T-helper 2 cell treated with Interferon-gamma antibody and Interleukin-4, amounts not matched to agents 5 μg/mL and 100 μg/mL, for 36 hours (primary cell): ENCODE measurements at regions not wholly inside any gene's neighbourhood (a gene's known extent, or its start where the extent isn't known, plus 50 kb on each side); places are given as distances from the start of the nearest gene placed in this dataset.
"Not testable (repeated sequence)": the region's sequence is repeated elsewhere in the genome, so short reads cannot be mapped to it uniquely, and the experiment has no call there.

Experiments used
- DNase-seq: peaks from one replicate; pipeline ENCODE4 v3.0.0; 2021; ENCODE audit warnings: low spot score
- H3K27ac Mint-ChIP-seq: one replicate; pipeline ENCODE4 v1.8.0; 2021; ENCODE audit warnings: mild to moderate bottlenecking, mixed read lengths
- H3K27me3 Mint-ChIP-seq: one replicate; pipeline ENCODE4 v1.8.0; 2021; ENCODE audit warnings: low read depth, mixed read lengths
- H3K36me3 Mint-ChIP-seq: one replicate; pipeline ENCODE4 v1.8.0; 2021; ENCODE audit warnings: low read depth, mixed read lengths
- H3K4me1 Mint-ChIP-seq: one replicate; pipeline ENCODE4 v1.8.0; 2021; ENCODE audit warnings: low read depth, mixed read lengths
- H3K4me3 Mint-ChIP-seq: one replicate; pipeline ENCODE4 v1.8.0; 2022; ENCODE audit warnings: mild to moderate bottlenecking, moderate library complexity, mixed read lengths
- H3K9me3 Mint-ChIP-seq: one replicate; pipeline ENCODE4 v1.8.0; 2021; ENCODE audit warnings: mixed read lengths

DNA sequence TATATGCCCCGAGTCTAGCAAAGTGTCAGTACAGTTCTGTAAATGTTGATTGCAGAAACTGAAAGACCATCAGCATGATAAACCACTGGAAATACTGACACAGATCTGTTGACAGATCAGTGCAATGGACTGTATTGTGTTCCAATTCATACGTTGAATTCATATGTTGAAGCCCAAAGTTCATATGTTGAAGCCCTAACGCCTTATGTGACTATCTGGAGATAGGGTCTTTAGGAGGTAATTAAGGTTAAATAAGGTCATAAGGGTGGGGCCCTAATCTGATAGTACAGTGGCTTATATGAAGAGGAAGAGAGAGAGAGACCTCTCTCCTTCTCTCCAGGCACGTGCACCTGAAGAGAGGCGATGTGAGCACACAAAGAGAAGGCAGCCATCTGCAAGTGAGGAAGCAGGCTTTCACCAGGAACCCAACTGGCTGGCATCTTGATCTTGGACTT lies 144.7 kb downstream of the MRPL39 start:
- H3K4me1 Mint-ChIP-seq: peaks cover 54% of the 10 kb centered on the region
- peak overlapping the region; percentile 40 for H3K4me3 Mint-ChIP-seq
- H3K36me3 Mint-ChIP-seq: peaks cover 6% of the 10 kb centered on the region
- H3K9me3 Mint-ChIP-seq: peaks cover 5% of the 10 kb centered on the region
- DNase-seq: peak; percentile 37
- H3K27ac Mint-ChIP-seq: peak overlapping the region; percentile 83
- no peaks in the 10 kb centered on the region for H3K27me3 Mint-ChIP-seq

GRCh38 chr21:25461725-25462124 lies 145.6 kb downstream of the MRPL39 start:
- H3K27ac Mint-ChIP-seq: no peak overlapping the region
- H3K9me3 Mint-ChIP-seq: no peaks in the 10 kb centered on the region
- no peak for DNase-seq
- no peaks in the 10 kb centered on the region for H3K27me3 Mint-ChIP-seq
- peaks cover 3% of the 10 kb centered on the region for H3K36me3 Mint-ChIP-seq
- no peak overlapping the region for H3K4me3 Mint-ChIP-seq
- H3K4me1 Mint-ChIP-seq: peaks cover 60% of the 10 kb centered on the region

DNA sequence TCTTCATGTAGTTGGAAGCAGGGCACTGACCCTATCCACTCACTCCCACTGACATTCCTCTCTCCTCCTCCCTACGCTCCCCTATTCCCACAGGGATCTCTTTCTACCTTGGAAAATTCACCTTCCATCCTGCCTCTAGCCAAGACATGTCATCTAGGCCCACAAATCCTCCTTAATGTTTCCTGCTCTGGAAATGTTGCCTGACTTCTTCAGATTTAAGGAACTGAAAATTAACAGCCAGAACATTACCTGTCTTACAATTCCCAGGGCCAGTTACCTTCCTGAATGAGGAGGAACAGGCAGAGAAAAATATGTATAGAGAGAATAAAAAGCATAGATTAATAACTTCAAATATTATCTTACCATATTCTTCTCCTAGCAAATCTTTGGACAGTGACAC lies 147.3 kb downstream of the MRPL39 start:
- Mint-ChIP-seq H3K9me3 (no peaks in the 10 kb centered on the region), H3K4me3 (peak overlapping the region; percentile 14), H3K4me1 (peaks cover 62% of the 10 kb centered on the region), H3K27ac (peak overlapping the region; percentile 82), H3K36me3 (peaks cover 3% of the 10 kb centered on the region), H3K27me3 (no peaks in the 10 kb centered on the region)
- DNase-seq: no peak

- H3K4me3 Mint-ChIP-seq: no peak overlapping the region
- peaks cover 55% of the 10 kb centered on the region for H3K4me1 Mint-ChIP-seq
- H3K27me3 Mint-ChIP-seq: no peaks in the 10 kb centered on the region
- no peak for DNase-seq
- peak overlapping the region; percentile 35 for H3K27ac Mint-ChIP-seq
- peaks cover 3% of the 10 kb centered on the region for H3K36me3 Mint-ChIP-seq
- H3K9me3 Mint-ChIP-seq: no peaks in the 10 kb centered on the region
These were observed 147.9 kb downstream of the MRPL39 start for GRCh38 chr21:25459365-25459764.

GRCh38 chr21:25458484-25458883 lies 148.8 kb downstream of the MRPL39 start:
- DNase-seq: no peak
- peak overlapping the region; percentile 53 for H3K27ac Mint-ChIP-seq
- H3K4me1 Mint-ChIP-seq: peaks cover 48% of the 10 kb centered on the region
- peaks cover 3% of the 10 kb centered on the region for H3K36me3 Mint-ChIP-seq
- no peaks in the 10 kb centered on the region for H3K9me3 Mint-ChIP-seq
- no peaks in the 10 kb centered on the region for H3K27me3 Mint-ChIP-seq
- H3K4me3 Mint-ChIP-seq: no peak overlapping the region

DNA sequence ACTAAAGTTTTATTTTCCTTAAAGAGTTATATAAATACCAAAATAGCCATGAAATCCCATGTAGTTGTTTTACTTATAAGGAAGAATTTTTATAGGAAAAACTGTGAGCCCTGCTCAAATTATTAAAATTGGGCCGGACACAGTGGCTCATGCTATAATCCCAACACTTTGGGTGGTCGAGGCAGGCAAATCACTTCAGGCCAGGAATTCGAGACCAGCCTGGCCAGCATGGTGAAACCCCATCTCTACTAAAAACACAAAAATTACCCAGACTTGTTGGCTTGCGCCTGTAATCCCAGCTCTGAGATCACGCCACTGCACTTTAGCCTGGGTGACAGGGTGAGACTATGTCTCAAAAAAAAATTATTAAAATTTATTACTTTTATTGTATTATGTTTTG lies 149.3 kb downstream of the MRPL39 start:
- H3K36me3 Mint-ChIP-seq: peaks cover 3% of the 10 kb centered on the region

GRCh38 chr21:25457411-25457810 lies 149.9 kb downstream of the MRPL39 start:
- DNase-seq: no peak
- no peaks in the 10 kb centered on the region for H3K9me3 Mint-ChIP-seq
- peak overlapping the region; percentile 85 for H3K4me3 Mint-ChIP-seq
- peak overlapping the region; percentile 95 for H3K27ac Mint-ChIP-seq
- peaks cover 3% of the 10 kb centered on the region for H3K36me3 Mint-ChIP-seq
- no peaks in the 10 kb centered on the region for H3K27me3 Mint-ChIP-seq
- H3K4me1 Mint-ChIP-seq: peaks cover 40% of the 10 kb centered on the region

More for the DNA sequence above, 149.3 kb downstream of the MRPL39 start:
- Mint-ChIP-seq H3K27ac (no peak overlapping the region), H3K9me3 (no peaks in the 10 kb centered on the region), H3K4me3 (no peak overlapping the region), H3K4me1 (peaks cover 44% of the 10 kb centered on the region), H3K27me3 (no peaks in the 10 kb centered on the region)
- DNase-seq: no peak

GRCh38 chr21:25456672-25457071 lies 150.6 kb downstream of the MRPL39 start:
- Mint-ChIP-seq H3K4me3 (peak overlapping the region; percentile 56), H3K27me3 (no peaks in the 10 kb centered on the region), H3K9me3 (no peaks in the 10 kb centered on the region), H3K27ac (peak overlapping the region; percentile 87), H3K4me1 (peaks cover 40% of the 10 kb centered on the region), H3K36me3 (peaks cover 3% of the 10 kb centered on the region)
- DNase-seq: peak; percentile 40

DNA sequence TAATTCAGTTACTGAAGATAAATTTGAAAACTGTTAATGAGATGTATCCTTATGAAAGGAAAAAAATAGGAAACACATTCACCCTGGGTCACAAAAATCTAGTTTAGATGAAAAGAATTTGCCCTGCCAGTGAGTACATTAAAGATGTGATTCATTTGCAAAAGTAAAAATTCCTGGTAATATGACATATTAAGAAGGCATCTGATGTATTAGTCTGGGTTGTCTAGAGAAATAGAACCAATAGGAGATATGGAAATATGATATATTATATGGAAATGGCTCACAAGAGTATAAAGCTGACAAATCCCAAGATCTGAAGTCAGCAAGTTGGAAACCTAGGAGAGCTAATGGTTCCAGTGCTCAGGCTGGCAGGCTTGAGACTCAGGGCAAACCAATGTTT lies 153.8 kb downstream of the MRPL39 start:
- no peak overlapping the region for H3K4me3 Mint-ChIP-seq
- H3K27me3 Mint-ChIP-seq: no peaks in the 10 kb centered on the region
- H3K4me1 Mint-ChIP-seq: peaks cover 22% of the 10 kb centered on the region
- no peak overlapping the region for H3K27ac Mint-ChIP-seq
- DNase-seq: no peak
- H3K9me3 Mint-ChIP-seq: peaks cover 15% of the 10 kb centered on the region
- peaks cover 3% of the 10 kb centered on the region for H3K36me3 Mint-ChIP-seq

DNA sequence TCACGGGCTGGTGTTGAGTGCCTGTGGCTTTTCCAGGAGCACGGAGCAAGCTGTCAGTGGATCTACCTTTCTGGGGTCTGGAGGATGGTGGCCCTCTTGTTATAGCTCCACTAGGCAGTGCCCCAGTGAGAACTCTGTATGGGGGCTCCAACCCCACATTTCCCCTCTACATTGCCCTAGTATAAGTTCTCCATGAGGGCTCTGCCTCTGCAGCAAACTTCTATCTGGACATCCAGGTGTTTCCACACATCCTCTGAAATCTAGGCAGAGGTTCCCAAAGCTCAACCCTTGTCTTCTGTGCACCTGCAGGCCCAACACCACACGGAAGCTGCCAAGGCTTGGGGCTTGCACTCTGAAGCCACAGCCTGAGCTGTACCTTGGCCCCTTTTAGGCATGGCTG lies 157.3 kb downstream of the MRPL39 start:
- no peak for DNase-seq
- no peaks in the 10 kb centered on the region for H3K27me3 Mint-ChIP-seq
- peaks cover 3% of the 10 kb centered on the region for H3K36me3 Mint-ChIP-seq
- peaks cover 6% of the 10 kb centered on the region for H3K4me1 Mint-ChIP-seq
- no peak overlapping the region for H3K4me3 Mint-ChIP-seq
- no peak overlapping the region for H3K27ac Mint-ChIP-seq
- peaks cover 19% of the 10 kb centered on the region for H3K9me3 Mint-ChIP-seq

DNA sequence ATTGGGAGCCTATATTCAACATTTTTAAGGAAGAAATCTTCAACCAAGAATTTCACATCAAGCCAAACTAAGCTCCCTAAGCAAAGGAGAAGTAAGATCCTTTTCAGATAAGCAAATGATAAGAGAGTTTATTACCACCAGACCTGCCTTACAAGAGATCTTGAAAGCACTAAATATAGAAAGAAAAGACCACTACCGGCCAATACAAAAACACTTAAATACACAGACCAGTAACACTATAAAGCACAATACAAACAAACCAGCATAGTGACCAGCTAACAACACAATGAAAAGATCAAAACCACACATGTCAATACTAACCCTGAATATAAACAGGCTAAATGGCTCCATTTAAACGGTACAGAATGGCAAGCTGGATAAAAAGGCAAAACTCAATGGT lies 165.4 kb downstream of the MRPL39 start:
- DNase-seq: no peak
- no peak overlapping the region for H3K27ac Mint-ChIP-seq

GRCh38 chr21:25437465-25437864 lies 169.8 kb downstream of the MRPL39 start:
- not testable (repeated sequence) for DNase-seq

More for the DNA sequence above, 165.4 kb downstream of the MRPL39 start:
- peaks cover 6% of the 10 kb centered on the region for H3K9me3 Mint-ChIP-seq
- H3K36me3 Mint-ChIP-seq: no peaks in the 10 kb centered on the region
- no peaks in the 10 kb centered on the region for H3K4me1 Mint-ChIP-seq
- no peaks in the 10 kb centered on the region for H3K27me3 Mint-ChIP-seq
- no peak overlapping the region for H3K4me3 Mint-ChIP-seq

DNA sequence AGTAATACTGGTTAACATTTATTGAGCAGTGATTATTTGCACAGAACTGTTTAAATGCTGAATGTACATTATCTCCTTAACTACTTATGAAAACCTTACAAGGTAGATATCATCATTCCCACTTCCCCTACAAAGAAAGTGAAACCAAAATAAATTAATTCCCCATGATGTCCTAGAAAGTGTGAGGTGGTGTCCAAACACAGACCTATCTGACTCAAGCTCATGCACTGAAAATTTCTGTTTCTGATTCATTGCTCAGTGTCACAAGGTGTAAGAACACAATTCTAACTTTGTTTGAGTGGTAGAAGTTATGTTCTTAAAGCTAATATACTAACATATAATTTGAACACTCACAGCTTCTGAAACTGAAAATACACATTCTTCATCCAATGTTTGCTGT lies 178.7 kb downstream of the MRPL39 start:
- peaks cover 23% of the 10 kb centered on the region for H3K4me1 Mint-ChIP-seq
- peak; percentile 23 for DNase-seq
- no peaks in the 10 kb centered on the region for H3K9me3 Mint-ChIP-seq
- H3K36me3 Mint-ChIP-seq: no peaks in the 10 kb centered on the region
- no peaks in the 10 kb centered on the region for H3K27me3 Mint-ChIP-seq
- H3K4me3 Mint-ChIP-seq: no peak overlapping the region
- no peak overlapping the region for H3K27ac Mint-ChIP-seq

More at GRCh38 chr21:25437465-25437864, 169.8 kb downstream of the MRPL39 start:
- H3K4me1 Mint-ChIP-seq, H3K27ac Mint-ChIP-seq, H3K9me3 Mint-ChIP-seq, H3K4me3 Mint-ChIP-seq, H3K27me3 Mint-ChIP-seq, H3K36me3 Mint-ChIP-seq: not testable (repeated sequence)

GRCh38 chr21:25427828-25428227 lies 179.5 kb downstream of the MRPL39 start:
- Mint-ChIP-seq H3K4me3 (peak overlapping the region; percentile 0), H3K27me3 (no peaks in the 10 kb centered on the region), H3K9me3 (no peaks in the 10 kb centered on the region), H3K27ac (no peak overlapping the region), H3K36me3 (no peaks in the 10 kb centered on the region), H3K4me1 (peaks cover 26% of the 10 kb centered on the region)
- DNase-seq: no peak

DNA sequence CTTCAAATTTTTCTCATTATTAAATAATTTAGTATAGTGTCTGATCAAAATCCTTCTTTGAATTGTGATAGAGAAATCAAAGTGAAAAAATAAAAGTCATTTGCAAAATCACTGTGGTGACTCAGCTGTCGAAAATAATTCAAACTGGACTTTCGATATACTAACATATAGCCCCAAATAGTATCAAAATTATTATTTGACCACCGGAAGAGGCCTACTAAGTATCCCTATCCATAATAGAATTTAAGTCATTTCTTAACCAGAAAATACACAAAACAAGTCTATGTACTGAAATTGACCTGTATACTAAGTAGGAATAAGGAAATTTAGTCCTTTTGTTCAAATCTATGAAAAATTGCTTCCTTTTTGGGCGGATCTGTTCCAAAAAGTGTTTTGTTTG lies 180.7 kb downstream of the MRPL39 start:
- Mint-ChIP-seq H3K4me1 (peaks cover 29% of the 10 kb centered on the region), H3K36me3 (no peaks in the 10 kb centered on the region), H3K27me3 (no peaks in the 10 kb centered on the region), H3K9me3 (no peaks in the 10 kb centered on the region), H3K27ac (no peak overlapping the region), H3K4me3 (no peak overlapping the region)
- DNase-seq: no peak
